Left lung (tissue), 4 donors: ENCODE measurements at regions not wholly inside any gene's neighbourhood (a gene's known extent, or its start where the extent isn't known, plus 50 kb on each side); places are given as distances from the start of the nearest gene placed in this dataset.
"Not testable (repeated sequence)": the region's sequence is repeated elsewhere in the genome, so short reads cannot be mapped to it uniquely, and the experiment has no call there.

Experiments used
- ATAC-seq: fragments of 200-7000 bp; cut with Tn5 transposase; one replicate; pipeline ENCODE4 v1.9.1; 2020; ENCODE audit warnings: moderate library complexity
- DNase-seq, 4 donors: peaks; one replicate each; pipeline ENCODE4 v3.0.0-alpha.2; 2013 to 2020
- H3K27ac ChIP-seq, 2 donors: fragments of 200-600 bp; sonication (generic) in 1 of 2; one replicate each; pipeline versions ENCODE4 v1.5.0 to v1.8.0; 2020 to 2021
- H3K27me3 ChIP-seq, 2 donors: fragments of 200-600 bp; sonication (generic) in 1 of 2; one replicate each; pipeline versions ENCODE4 v1.5.0 to v1.8.0; 2020 to 2021
- H3K36me3 ChIP-seq, 2 donors: fragments of 200-600 bp; sonication (generic) in 1 of 2; one replicate each; pipeline versions ENCODE4 v1.5.0 to v1.8.0; 2020 to 2021
- H3K4me1 ChIP-seq, 2 donors: fragments of 200-600 bp; one replicate each; pipeline ENCODE4 v1.8.0; 2021
- H3K4me3 ChIP-seq, 2 donors: fragments of 200-600 bp; sonication (generic) in 1 of 2; one replicate each; pipeline versions ENCODE4 v1.5.0 to v1.8.0; 2020 to 2021; ENCODE audit warnings: mild to moderate bottlenecking in 1 of 2
- H3K9me3 ChIP-seq, 2 donors: fragments of 200-600 bp; sonication (generic) in 1 of 2; one replicate each; pipeline versions ENCODE4 v1.5.0 to v1.8.0; 2020 to 2021
- intact Hi-C, 2 donors: fragments of 100-400 bp; cut with DNase I; formaldehyde crosslinking; loops; one replicate each; pipeline versions ENCODE4 v1.11.2 to v1.14.2; 2022
- TF ChIP-seq, protein P1 (sequence below), 2 donors: fragments of 200-600 bp; sonication (generic) in 1 of 2; IDR thresholded peaks; one replicate each; pipeline versions ENCODE4 v1.5.0 to v1.8.0; 2021; ENCODE audit warnings: antibody characterized with exemption in 2 of 2
- donor health status: DM: no; HTN: yes; CAD: no.
- donor health status: DM: no; HTN: no; CAD: no.

GRCh38 chr13:68715651-68716050 lies 1392.0 kb upstream of the ATXN8OS start:
- ATAC-seq, result no peak
- no peaks in the 10 kb centered on the region for H3K36me3 ChIP-seq
- H3K27ac ChIP-seq, result no peak overlapping the region
- intact Hi-C loops, result no loop called here
- H3K27me3 ChIP-seq, result no peaks in the 10 kb centered on the region
- no peak for DNase-seq
- H3K4me1 ChIP-seq, result no peaks in the 10 kb centered on the region
- H3K9me3 ChIP-seq, result no peaks in the 10 kb centered on the region
- no peak overlapping the region for H3K4me3 ChIP-seq
- TF ChIP-seq, protein P1, sequence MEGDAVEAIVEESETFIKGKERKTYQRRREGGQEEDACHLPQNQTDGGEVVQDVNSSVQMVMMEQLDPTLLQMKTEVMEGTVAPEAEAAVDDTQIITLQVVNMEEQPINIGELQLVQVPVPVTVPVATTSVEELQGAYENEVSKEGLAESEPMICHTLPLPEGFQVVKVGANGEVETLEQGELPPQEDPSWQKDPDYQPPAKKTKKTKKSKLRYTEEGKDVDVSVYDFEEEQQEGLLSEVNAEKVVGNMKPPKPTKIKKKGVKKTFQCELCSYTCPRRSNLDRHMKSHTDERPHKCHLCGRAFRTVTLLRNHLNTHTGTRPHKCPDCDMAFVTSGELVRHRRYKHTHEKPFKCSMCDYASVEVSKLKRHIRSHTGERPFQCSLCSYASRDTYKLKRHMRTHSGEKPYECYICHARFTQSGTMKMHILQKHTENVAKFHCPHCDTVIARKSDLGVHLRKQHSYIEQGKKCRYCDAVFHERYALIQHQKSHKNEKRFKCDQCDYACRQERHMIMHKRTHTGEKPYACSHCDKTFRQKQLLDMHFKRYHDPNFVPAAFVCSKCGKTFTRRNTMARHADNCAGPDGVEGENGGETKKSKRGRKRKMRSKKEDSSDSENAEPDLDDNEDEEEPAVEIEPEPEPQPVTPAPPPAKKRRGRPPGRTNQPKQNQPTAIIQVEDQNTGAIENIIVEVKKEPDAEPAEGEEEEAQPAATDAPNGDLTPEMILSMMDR (IDR thresholded peaks at IDR 0.05), result no peak

DNA sequence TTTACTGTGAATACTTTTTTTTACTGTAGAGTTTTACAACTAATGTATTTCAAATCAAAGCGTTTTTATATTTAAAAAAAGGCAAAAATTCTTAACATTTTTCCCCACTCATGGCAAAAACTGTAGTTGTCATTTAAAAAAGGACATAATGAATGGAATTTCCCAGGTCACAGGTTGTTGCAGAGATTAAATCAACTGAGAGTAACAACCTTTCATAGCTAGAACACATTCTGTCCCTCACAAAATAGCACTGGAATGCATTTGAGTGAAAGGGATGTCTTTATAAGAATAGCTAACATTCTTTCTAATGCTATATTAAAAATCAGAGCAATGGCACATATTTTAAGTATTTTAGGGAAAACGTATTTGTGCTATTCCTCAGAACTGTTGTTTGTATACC lies 1393.3 kb upstream of the ATXN8OS start:
- no peaks in the 10 kb centered on the region for H3K27me3 ChIP-seq
- no peaks in the 10 kb centered on the region for H3K9me3 ChIP-seq
- no peak for DNase-seq
- H3K27ac ChIP-seq, result no peak overlapping the region
- ATAC-seq, result no peak
- intact Hi-C loops, result no loop called here
- no peak overlapping the region for H3K4me3 ChIP-seq
- H3K4me1 ChIP-seq, result no peaks in the 10 kb centered on the region
- no peaks in the 10 kb centered on the region for H3K36me3 ChIP-seq
- TF ChIP-seq, protein P1 (IDR thresholded peaks at IDR 0.05), result no peak

DNA sequence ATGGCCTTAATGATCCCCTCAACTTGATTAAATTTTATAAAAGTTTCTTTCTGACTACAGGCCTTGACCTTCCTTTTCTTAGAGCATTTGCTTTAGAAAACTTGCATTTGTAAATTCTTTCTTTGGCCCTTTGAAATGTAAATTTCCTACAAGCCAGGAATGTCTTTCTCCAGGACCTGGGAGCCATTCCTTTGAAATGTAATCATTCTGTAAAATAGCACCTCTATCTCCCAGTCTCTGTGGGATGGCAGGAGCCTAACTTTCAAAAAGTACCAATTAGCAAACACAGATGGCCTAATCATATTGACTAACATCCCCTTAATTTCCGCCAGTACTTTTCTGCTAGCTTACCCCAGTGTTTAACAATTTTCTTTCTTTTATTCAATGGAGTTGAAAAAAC lies 1394.2 kb upstream of the ATXN8OS start:
- H3K4me3 ChIP-seq, result no peak overlapping the region
- H3K27me3 ChIP-seq, result no peaks in the 10 kb centered on the region
- no peaks in the 10 kb centered on the region for H3K36me3 ChIP-seq
- no peaks in the 10 kb centered on the region for H3K4me1 ChIP-seq
- TF ChIP-seq, protein P1 (IDR thresholded peaks at IDR 0.05), result no peak
- no peak for ATAC-seq
- intact Hi-C loops, result no loop called here
- no peak overlapping the region for H3K27ac ChIP-seq
- DNase-seq, result no peak
- H3K9me3 ChIP-seq, result no peaks in the 10 kb centered on the region

DNA sequence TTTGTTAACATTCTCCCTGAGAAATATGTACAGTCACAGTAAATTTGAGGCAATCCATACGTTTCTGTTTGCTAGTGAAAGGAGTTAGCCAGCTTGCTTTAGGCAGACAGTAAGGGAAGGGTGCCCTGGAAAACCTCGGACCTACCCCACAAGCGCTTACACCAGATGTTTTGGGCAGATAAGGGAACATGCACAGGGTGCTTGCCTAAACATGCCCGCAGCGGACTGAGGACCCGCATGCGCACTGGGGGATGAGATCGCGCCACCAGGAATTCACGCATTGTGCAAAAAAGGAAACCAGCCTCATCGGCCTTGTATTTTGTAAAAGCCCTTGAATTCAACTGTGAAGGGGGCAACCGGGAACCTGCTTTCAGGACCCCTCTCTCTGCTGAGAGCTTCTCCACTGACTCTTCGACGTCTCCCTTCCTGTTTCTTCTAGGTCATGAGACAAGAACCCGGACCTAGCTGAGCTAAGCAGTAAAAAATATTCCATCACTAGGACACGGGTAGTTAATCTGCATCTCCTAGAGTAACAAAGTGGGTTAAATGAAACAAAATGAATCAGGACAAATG lies 1399.2 kb upstream of the ATXN8OS start:
- H3K4me3 ChIP-seq, result no peak overlapping the region
- peak in 1 of 4 donors; percentile 18 for DNase-seq
- intact Hi-C loops, result no loop called here

DNA sequence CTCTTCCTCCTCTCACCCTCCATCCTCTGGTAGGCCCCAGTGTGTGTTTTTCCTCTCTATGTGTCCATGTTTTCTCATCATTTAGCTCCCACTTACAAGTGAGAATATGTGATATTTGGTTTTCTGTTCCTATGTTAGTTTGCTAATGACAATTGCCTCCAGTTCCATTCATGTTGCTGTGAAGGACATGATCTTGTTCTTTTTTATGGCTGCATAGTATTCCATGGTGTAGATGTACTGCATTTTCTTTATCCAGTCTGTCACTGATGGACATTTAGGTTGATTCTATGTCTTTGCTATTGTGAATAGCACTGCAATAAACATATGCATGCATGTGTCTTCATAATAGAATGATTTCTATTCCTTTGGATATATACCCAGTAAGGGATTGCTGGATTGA lies 1401.6 kb upstream of the ATXN8OS start:
- H3K4me1 ChIP-seq, intact Hi-C loops, H3K27ac ChIP-seq, DNase-seq, H3K4me3 ChIP-seq, ATAC-seq, H3K36me3 ChIP-seq, H3K27me3 ChIP-seq: not testable (repeated sequence)
- H3K9me3 ChIP-seq, result peaks cover 0 to 13% of the 10 kb centered on the region in 2 donors

More for the DNA sequence above, 1399.2 kb upstream of the ATXN8OS start:
- Histone ChIP-seq H3K4me1 (no peaks in the 10 kb centered on the region), H3K9me3 (peaks cover 0 to 6% of the 10 kb centered on the region in 2 donors), H3K36me3 (no peaks in the 10 kb centered on the region), H3K27me3 (no peaks in the 10 kb centered on the region), H3K27ac (no peak overlapping the region)
- TF ChIP-seq, protein P1 (IDR thresholded peaks at IDR 0.05), result no peak
- no peak for ATAC-seq

- DNase-seq, result no peak
- no peak overlapping the region for H3K27ac ChIP-seq
Observed at GRCh38 chr13:68697551-68697950, 1410.1 kb upstream of the ATXN8OS start.

More at GRCh38 chr13:68697551-68697950, 1410.1 kb upstream of the ATXN8OS start:
- no peak for ATAC-seq
- Histone ChIP-seq H3K27me3 (no peaks in the 10 kb centered on the region), H3K4me1 (no peaks in the 10 kb centered on the region), H3K9me3 (peaks cover 0 to 2% of the 10 kb centered on the region in 2 donors), H3K36me3 (no peaks in the 10 kb centered on the region), H3K4me3 (no peak overlapping the region)
- intact Hi-C loops, result no loop called here
- TF ChIP-seq, protein P1 (IDR thresholded peaks at IDR 0.05), result no peak
